Activated naive CD4-positive, alpha-beta T cell (primary cell): ENCODE measurements at regions not wholly inside any gene's neighbourhood (a gene's known extent, or its start where the extent isn't known, plus 50 kb on each side); places are given as distances from the start of the nearest gene placed in this dataset.
"Not testable (repeated sequence)": the region's sequence is repeated elsewhere in the genome, so short reads cannot be mapped to it uniquely, and the experiment has no call there.

Experiments used
- DNase-seq, 4 experiments: peaks; one replicate each; lab custom pipeline; 2025; lab: John Stamatoyannopoulos, UW

GRCh38 chr3:118075873-118076272, 958.8 kb downstream of the IGSF11 start:
- no peak for DNase-seq

- DNase-seq: no peak
Measured at GRCh38 chr3:118077332-118077731, 957.3 kb downstream of the IGSF11 start.

GRCh38 chr3:118080889-118081288, 953.8 kb downstream of the IGSF11 start:
- DNase-seq: no peak

DNA sequence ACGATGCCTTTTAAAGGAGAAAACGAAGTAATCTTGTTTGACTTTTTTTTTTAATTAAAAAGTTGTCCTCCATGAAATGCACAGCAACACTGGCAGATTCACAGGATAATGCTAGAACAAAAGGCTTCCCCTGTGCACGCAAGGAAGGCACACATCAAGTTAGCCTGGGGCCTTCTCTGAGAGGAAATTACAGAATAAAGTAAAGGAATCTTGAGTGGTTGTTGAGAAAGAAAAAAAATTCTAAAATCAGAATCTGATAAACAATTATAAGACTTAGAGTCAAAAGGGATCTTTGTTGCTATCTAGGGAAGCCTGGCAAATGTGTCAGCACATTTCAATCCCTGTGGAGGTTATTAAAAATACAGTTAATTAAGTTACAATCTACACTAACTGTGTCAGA, 946.0 kb downstream of the IGSF11 start:
- DNase-seq: no peak

GRCh38 chr3:118089563-118089962, 945.1 kb downstream of the IGSF11 start:
- no peak for DNase-seq

DNA sequence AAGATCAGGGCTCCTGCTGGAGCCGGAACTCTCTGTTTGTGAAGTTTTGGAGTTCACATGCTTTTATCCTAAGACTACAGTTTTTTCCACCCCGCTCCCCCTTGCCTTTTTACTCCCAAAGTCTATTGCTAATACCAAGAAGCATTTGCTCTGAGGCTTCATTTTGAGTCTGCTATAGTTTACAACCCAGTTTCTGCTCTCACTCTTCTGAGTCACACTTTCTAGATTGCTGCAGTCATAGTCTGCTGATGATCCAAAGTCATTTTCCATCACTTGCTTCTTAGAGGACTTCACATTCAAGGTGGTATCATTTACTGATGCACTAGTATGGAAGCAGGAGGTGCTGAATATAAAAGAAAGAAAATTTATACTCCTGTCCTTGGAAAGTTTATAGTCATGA, 937.4 kb downstream of the IGSF11 start:
- no peak for DNase-seq

GRCh38 chr3:118097660-118098059, 937.0 kb downstream of the IGSF11 start:
- no peak for DNase-seq

DNA sequence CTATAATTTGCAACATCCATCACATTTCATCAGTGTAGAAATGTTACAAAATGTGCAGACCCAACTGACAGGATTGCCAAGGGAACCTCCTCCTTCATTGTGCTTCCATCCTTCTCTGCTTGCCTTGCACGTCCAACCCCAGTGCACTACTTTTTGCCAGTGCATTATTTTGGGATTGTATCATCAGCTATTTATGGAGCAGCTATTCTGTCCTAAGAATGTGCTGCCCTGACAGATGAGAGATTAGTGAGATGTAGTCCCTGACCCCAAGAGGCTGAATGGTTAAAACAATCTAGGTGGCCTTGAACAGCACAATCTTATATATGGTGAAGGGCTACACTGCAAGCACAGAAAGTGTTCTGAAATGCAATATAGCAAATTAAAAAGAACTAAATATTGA, 935.8 kb downstream of the IGSF11 start:
- no peak for DNase-seq

GRCh38 chr3:118101891-118102290, 932.8 kb downstream of the IGSF11 start:
- no peak for DNase-seq

DNA sequence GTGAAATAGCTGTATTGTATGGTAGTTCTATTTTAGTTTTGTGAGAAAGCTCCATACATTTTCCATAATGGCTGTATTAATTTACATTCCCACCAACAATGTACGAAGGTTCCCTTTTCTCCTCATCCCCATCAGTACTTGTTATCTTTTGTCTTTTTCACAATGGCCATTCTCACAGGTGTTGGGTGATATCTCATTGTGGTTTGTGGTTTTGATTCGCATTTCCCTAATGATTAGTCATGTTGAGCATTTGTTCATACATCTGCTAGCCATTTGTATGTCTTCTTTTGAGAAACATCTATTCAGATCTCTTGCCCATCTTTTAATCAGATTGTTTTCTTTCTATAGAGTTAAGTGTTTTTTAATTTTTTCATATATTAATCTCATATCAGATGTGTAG, 931.9 kb downstream of the IGSF11 start:
- no peak for DNase-seq

DNA sequence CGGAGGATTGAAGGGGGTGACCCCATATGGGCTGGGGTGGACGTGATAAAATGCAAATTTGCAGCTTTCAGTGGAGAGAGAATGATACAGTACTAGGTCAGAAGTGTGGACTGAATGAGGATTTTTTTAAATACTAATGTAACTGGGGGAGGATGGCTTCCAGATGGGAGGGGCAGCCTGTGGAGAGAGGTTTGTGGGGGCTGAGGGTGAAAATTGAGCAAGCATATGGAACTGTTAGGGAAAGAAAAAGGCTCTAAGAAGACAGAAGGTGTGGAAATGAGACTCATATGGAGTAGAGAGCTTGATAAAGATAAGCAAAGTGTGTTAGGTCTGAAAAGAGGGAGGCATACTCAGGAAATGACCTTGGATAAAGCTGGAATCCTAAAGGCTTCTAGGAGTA, 926.4 kb downstream of the IGSF11 start:
- no peak for DNase-seq

GRCh38 chr3:118108769-118109168, 925.9 kb downstream of the IGSF11 start:
- no peak for DNase-seq

GRCh38 chr3:118110211-118110610, 924.4 kb downstream of the IGSF11 start:
- no peak for DNase-seq

GRCh38 chr3:118116991-118117390, 917.7 kb downstream of the IGSF11 start:
- no peak for DNase-seq

- DNase-seq: no peak
Measured at GRCh38 chr3:118126751-118127150, 907.9 kb downstream of the IGSF11 start.

DNA sequence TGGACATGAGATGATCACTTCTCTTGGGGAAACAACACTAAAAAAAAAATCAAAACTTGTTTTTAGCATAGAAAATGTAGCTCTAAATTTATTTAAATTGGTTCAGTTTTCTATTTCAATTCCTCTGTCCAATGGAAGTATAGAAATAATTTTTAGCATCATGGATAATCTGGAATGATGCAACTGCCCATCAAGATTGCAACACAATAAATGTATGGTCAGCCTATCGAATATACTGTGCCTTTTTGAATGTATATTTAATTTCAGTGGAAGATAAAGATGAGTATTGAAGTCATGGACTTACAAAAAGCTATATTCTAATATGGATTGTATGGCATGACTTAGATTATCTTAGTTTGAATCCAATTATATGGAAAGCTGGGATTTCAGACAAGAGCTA, 906.7 kb downstream of the IGSF11 start:
- DNase-seq: no peak

GRCh38 chr3:118128886-118129285, 905.8 kb downstream of the IGSF11 start:
- DNase-seq: no peak

DNA sequence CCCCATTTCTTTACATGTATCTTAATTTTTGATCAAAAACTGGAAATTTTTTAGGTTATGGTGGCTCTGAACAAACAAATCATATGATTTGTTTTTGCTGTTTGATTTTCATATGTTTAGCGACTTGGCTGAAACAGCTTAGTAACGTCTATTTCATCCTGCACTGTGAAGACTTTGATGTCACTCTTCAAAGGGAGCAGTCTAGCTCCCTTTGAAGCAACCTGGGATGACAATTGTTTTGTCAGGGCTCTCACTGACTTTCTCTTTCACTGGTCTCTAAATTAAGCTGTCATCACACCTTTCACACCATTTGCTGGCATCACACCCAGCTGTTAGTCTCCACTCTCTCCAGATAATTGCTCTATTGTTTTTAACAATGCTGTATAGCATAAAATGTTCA, 896.9 kb downstream of the IGSF11 start:
- no peak for DNase-seq

DNA sequence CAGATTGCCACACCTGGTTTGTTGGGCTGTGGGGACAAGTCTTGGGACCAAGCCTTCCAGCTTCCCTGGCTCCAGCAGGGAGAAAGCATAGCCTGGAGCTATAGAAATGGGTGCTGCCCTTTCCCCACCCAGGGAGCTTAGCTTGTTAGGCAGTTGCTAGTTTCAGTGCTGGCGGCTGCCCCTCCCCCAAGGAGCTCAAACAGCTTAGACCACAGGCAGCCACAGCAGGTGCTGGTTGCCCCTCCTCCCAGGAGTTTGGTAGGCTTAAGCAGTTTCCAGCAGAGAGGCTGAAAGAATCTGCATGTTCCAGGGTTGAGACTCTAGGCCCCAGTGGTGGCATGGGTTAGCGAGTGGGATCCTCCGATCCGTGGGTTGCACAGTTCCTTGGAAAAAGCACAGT, 889.7 kb downstream of the IGSF11 start:
- no peak for DNase-seq

DNA sequence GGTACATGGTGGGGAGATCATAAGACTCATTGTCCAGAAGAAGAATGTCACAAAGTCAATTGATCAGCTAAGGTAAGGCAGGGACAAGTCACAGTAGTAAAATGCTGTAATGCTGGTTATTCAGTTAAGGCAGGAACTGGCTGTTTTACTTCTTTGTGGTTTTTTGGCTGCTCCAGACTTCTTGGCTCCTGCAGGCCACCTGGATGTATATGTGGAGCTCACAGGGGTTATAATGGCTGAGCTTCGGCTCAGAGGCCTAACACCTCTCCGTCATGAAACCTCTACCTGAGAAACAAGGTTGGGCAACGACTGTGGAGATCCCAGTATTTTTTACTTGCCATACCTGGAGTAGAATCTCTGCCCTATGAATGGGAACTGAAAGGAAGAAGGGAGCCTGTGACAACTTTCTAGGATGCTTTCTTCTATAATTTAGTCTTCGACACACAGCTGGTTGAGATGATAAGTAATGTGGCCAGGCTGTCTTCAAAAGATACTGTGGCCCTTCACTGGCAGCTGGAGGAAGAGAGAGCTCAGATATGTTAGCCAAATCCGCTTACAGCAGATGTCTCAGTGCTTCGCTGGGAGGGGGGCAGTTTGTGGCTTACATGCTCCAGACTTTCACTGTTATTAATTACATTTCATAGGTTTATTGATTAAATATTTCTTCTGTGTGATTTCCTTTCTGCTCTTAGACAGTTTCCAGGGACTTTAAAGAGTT, 887.8 kb downstream of the IGSF11 start:
- DNase-seq: no peak

- no peak for DNase-seq
Measured at GRCh38 chr3:118151164-118151563, 883.5 kb downstream of the IGSF11 start.

DNA sequence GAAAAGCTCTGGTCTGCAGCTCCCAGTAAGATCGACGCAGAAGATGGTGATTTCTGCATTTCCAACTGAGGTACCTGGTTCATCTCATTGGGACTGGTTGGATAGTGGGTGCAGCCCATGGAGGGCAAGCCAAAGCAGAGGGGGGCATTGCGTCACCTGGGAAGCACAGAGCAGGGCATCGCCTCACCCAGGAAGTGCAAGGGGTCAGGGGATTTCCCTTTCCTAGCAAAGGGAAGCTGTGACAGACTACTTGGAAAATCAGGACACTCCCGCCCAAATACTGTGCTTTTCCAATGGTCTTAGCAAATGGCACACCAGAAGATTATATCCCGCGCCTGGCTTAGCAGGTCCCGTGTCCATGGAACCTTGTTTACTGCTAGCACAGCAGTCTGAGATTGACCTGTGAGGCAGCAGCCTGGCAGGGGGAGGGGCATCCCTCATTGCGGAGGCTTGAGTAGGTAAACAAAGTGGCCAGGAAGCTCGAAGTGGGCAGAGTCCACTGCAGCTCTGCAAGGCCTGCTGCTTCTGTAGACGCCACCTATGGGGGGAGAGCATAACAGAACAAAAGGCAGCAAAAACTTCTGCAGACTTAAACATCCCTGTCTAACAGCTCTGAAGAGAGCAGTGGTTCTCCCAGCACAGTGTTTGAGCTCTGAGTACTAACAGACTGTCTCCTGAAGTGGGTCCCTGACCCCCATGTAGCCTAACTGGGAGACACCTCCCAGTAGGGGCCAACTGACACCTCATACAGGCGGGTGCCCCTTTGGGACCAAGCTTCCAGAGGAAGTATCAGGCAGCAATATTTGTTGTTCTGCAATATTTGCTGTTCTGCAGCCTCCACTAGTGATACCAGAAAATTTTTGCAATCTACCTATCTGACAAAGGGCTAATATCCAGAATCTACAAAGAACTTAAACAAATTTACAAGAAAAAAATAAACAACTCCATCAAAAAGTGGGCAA, 871.7 kb downstream of the IGSF11 start:
- not testable (repeated sequence) for DNase-seq

GRCh38 chr3:118165413-118165812, 869.2 kb downstream of the IGSF11 start:
- DNase-seq: no peak
